GM12864 (cell line): ENCODE measurements at regions not wholly inside any gene's neighbourhood (a gene's known extent, or its start where the extent isn't known, plus 50 kb on each side); places are given as distances from the start of the nearest gene placed in this dataset.

ENCODE experiments used
- DNase-seq: peaks from one replicate; pipeline ENCODE4 v3.0.0-alpha.2; 2011; ENCODE audit warnings: low read depth
- H3K4me3 ChIP-seq: 2 replicates; pipeline ENCODE4 v1.5.1; 2011; ENCODE audit warnings: mild to moderate bottlenecking, low read depth, low read length, control low read depth
- CTCF ChIP-seq: IDR thresholded peaks from 2 replicates; pipeline ENCODE4 v1.5.1; 2011; ENCODE audit warnings: low read depth, mild to moderate bottlenecking, moderate library complexity, low read length, control low read depth, inconsistent platforms; ENCODE audit errors: missing control alignments

GRCh38 chr5:28703651-28704260, 1665.4 kb upstream of the CDH9 start:
- no peak for DNase-seq
- no peak overlapping the region for H3K4me3 ChIP-seq
- no peak for TF ChIP-seq CTCF

- DNase-seq, result no peak
- no peak for TF ChIP-seq CTCF
- H3K4me3 ChIP-seq, result no peak overlapping the region
Measured at GRCh38 chr5:28691526-28691925, 1653.1 kb upstream of the CDH9 start.

- no peak for TF ChIP-seq CTCF
- no peak overlapping the region for H3K4me3 ChIP-seq
- DNase-seq, result no peak
Measured at GRCh38 chr5:28685794-28686193, 1647.4 kb upstream of the CDH9 start.

- no peak overlapping the region for H3K4me3 ChIP-seq
- no peak for DNase-seq
Measured at GRCh38 chr5:28678899-28679298, 1640.5 kb upstream of the CDH9 start.

GRCh38 chr5:28666110-28666509, 1627.7 kb upstream of the CDH9 start:
- no peak overlapping the region for H3K4me3 ChIP-seq
- no peak for TF ChIP-seq CTCF
- DNase-seq, result no peak

More at GRCh38 chr5:28678899-28679298, 1640.5 kb upstream of the CDH9 start:
- TF ChIP-seq CTCF, result no peak

GRCh38 chr5:28648108-28648507, 1609.7 kb upstream of the CDH9 start:
- TF ChIP-seq CTCF, result no peak
- no peak for DNase-seq
- no peak overlapping the region for H3K4me3 ChIP-seq

- no peak for TF ChIP-seq CTCF
- DNase-seq, result no peak
- no peak overlapping the region for H3K4me3 ChIP-seq
Measured at GRCh38 chr5:28632607-28633006, 1594.2 kb upstream of the CDH9 start.
